Upper lobe of left lung (tissue), 4 donors: ENCODE measurements at regions not wholly inside any gene's neighbourhood (a gene's known extent, or its start where the extent isn't known, plus 50 kb on each side); places are given as distances from the start of the nearest gene placed in this dataset.

Experiments
- EP300 ChIP-seq, 4 donors: sonication (generic); formaldehyde crosslinking; IDR thresholded peaks; one replicate each; pipeline ENCODE4 v1.5.1; 2017; ENCODE audit warnings: antibody characterized with exemption in 4 of 4, control low read depth in 2 of 4
- POLR2A ChIP-seq, 4 donors: fragments of 450-650 bp; IDR thresholded peaks; one replicate each; pipeline ENCODE4 v1.5.1; 2016 to 2017; ENCODE audit warnings: antibody characterized with exemption in 4 of 4, mild to moderate bottlenecking in 2 of 4
- TF ChIP-seq, protein P1 (sequence below), 6 experiments: fragments of 450-650 bp in 4 of 6; fragments of 200-600 bp in 2 of 6; sonication (generic) in 2 of 6; IDR thresholded peaks; one replicate each; pipeline ENCODE4 v1.5.1; 2016 to 2019; ENCODE audit warnings: antibody characterized with exemption in 6 of 6

DNA sequence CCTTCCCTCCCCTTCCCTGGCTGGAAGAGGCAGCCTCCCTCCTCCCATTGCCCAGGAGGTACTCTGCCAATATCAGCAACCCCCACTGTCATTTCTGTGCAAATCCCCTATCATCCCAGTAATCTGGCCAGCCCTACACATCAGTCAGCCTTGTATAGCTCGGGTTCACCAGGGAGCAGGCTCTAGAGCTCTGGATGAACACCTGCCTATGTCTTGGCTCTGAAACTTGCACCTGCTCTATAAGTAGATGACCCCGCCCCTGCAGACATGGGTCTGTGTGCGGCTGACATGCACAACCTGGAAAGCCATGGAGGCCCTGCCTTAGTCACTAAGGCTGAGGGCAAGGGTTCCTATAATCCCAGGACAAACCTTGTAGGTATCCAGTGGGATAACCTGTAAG, 1042.9 kb downstream of the UQCRFS1 start:
- no peak for TF ChIP-seq EP300 (IDR thresholded peaks at IDR 0.05)
- TF ChIP-seq, protein P1, sequence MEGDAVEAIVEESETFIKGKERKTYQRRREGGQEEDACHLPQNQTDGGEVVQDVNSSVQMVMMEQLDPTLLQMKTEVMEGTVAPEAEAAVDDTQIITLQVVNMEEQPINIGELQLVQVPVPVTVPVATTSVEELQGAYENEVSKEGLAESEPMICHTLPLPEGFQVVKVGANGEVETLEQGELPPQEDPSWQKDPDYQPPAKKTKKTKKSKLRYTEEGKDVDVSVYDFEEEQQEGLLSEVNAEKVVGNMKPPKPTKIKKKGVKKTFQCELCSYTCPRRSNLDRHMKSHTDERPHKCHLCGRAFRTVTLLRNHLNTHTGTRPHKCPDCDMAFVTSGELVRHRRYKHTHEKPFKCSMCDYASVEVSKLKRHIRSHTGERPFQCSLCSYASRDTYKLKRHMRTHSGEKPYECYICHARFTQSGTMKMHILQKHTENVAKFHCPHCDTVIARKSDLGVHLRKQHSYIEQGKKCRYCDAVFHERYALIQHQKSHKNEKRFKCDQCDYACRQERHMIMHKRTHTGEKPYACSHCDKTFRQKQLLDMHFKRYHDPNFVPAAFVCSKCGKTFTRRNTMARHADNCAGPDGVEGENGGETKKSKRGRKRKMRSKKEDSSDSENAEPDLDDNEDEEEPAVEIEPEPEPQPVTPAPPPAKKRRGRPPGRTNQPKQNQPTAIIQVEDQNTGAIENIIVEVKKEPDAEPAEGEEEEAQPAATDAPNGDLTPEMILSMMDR (IDR thresholded peaks at IDR 0.05): no peak
- no peak for TF ChIP-seq POLR2A (IDR thresholded peaks at IDR 0.05)
